ENCODE measurements at regions not wholly inside any gene's neighbourhood (a gene's known extent, or its start where the extent isn't known, plus 50 kb on each side); places are given as distances from the start of the nearest gene placed in this dataset.

GRCh38 chr1:21349693-21350092 is 59.4 kb upstream of the ECE1 start:
- Histone ChIP-seq H3K9me2 (replicated peaks; ENCODE audit: low read depth, low read length) (no peaks in the 10 kb centered on the region), H3K9me3 (ENCODE audit: insufficient read depth, low read depth, low read length) (no peaks in the 10 kb centered on the region), H4K20me1 (ENCODE audit: insufficient read depth, low read length, poor library complexity, severe bottlenecking) (no peaks in the 10 kb centered on the region), H3K9ac (ENCODE audit: low read depth, low read length, poor library complexity, severe bottlenecking) (no peak overlapping the region), H3K79me2 (ENCODE audit: insufficient read depth, low read length) (no peaks in the 10 kb centered on the region), H2AFZ (ENCODE audit: low read length) (no peak overlapping the region), H3K4me1 (ENCODE audit: insufficient read depth, low read length, poor library complexity, severe bottlenecking) (peaks cover 15% of the 10 kb centered on the region), H3K4me3 (ENCODE audit: low read length, poor library complexity, severe bottlenecking) (no peak overlapping the region), H3F3A (ENCODE audit: low read depth) (no peaks in the 10 kb centered on the region), H3K4me2 (ENCODE audit: low read depth, low read length, poor library complexity, severe bottlenecking) (no peak overlapping the region), H3K36me3 (ENCODE audit: insufficient read depth, low read length) (no peaks in the 10 kb centered on the region), H3K27me3 (ENCODE audit: insufficient read depth, low read length, poor library complexity, severe bottlenecking) (no peaks in the 10 kb centered on the region)
- TF ChIP-seq CTCF (conservative IDR thresholded peaks at IDR 0.05; ENCODE audit: low read length) (no peak), EZH2phosphoT487 (IDR thresholded peaks at IDR 0.05; ENCODE audit: borderline replicate concordance) (no peak)

GRCh38 chr1:21347072-21347581 is 56.9 kb upstream of the ECE1 start:
- Histone ChIP-seq H3K9me2 (replicated peaks; ENCODE audit: low read depth, low read length) (no peaks in the 10 kb centered on the region), H3K4me1 (ENCODE audit: insufficient read depth, low read length, poor library complexity, severe bottlenecking) (peaks cover 31% of the 10 kb centered on the region), H4K20me1 (ENCODE audit: insufficient read depth, low read length, poor library complexity, severe bottlenecking) (no peaks in the 10 kb centered on the region), H3K9ac (ENCODE audit: low read depth, low read length, poor library complexity, severe bottlenecking) (no peak overlapping the region), H3K27me3 (ENCODE audit: insufficient read depth, low read length, poor library complexity, severe bottlenecking) (no peaks in the 10 kb centered on the region), H3F3A (ENCODE audit: low read depth) (0 out of 2 replicates have a peak, but pooled peaks cover 4% of the 10 kb centered on the region), H3K9me3 (ENCODE audit: insufficient read depth, low read depth, low read length) (no peaks in the 10 kb centered on the region), H3K36me3 (ENCODE audit: insufficient read depth, low read length) (no peaks in the 10 kb centered on the region), H3K79me2 (ENCODE audit: insufficient read depth, low read length) (no peaks in the 10 kb centered on the region), H2AFZ (ENCODE audit: low read length) (no peak overlapping the region), H3K4me2 (ENCODE audit: low read depth, low read length, poor library complexity, severe bottlenecking) (peak overlapping the region; percentile 90), H3K4me3 (ENCODE audit: low read length, poor library complexity, severe bottlenecking) (no peak overlapping the region)
- TF ChIP-seq CTCF (conservative IDR thresholded peaks at IDR 0.05; ENCODE audit: low read length) (no peak), EZH2phosphoT487 (IDR thresholded peaks at IDR 0.05; ENCODE audit: borderline replicate concordance) (no peak)

GRCh38 chr1:21346365-21347071 is 56.3 kb upstream of the ECE1 start:
- peak overlapping the region; percentile 91; the same call in 1 of the 2 replicates for H2AFZ ChIP-seq (ENCODE audit: low read length)
- H3K4me1 ChIP-seq (ENCODE audit: insufficient read depth, low read length, poor library complexity, severe bottlenecking) = peaks cover 31% of the 10 kb centered on the region
- TF ChIP-seq EZH2phosphoT487 (IDR thresholded peaks at IDR 0.05; ENCODE audit: borderline replicate concordance) = no peak
- no peak for TF ChIP-seq CTCF (conservative IDR thresholded peaks at IDR 0.05; ENCODE audit: low read length)
- no peaks in the 10 kb centered on the region for H3K9me3 ChIP-seq (ENCODE audit: insufficient read depth, low read depth, low read length)
- H3F3A ChIP-seq (ENCODE audit: low read depth) = 0 out of 2 replicates have a peak, but pooled peaks cover 4% of the 10 kb centered on the region
- H3K36me3 ChIP-seq (ENCODE audit: insufficient read depth, low read length) = no peaks in the 10 kb centered on the region
- no peaks in the 10 kb centered on the region for H3K79me2 ChIP-seq (ENCODE audit: insufficient read depth, low read length)
- H3K4me3 ChIP-seq (ENCODE audit: low read length, poor library complexity, severe bottlenecking) = peak overlapping the region; percentile 89
- no peaks in the 10 kb centered on the region for H4K20me1 ChIP-seq (ENCODE audit: insufficient read depth, low read length, poor library complexity, severe bottlenecking)
- H3K27me3 ChIP-seq (ENCODE audit: insufficient read depth, low read length, poor library complexity, severe bottlenecking) = no peaks in the 10 kb centered on the region
- peak overlapping the region; percentile 76 for H3K9ac ChIP-seq (ENCODE audit: low read depth, low read length, poor library complexity, severe bottlenecking)
- H3K9me2 ChIP-seq (replicated peaks; ENCODE audit: low read depth, low read length) = no peaks in the 10 kb centered on the region
- H3K4me2 ChIP-seq (ENCODE audit: low read depth, low read length, poor library complexity, severe bottlenecking) = peak overlapping the region; percentile 90

All from Loucy (cell line).